Hematopoietic multipotent progenitor cell treated with erythropoietin and hydrocortisone succinate and interleukin-3 and kit ligand, for 17 days (in vitro differentiated cells): ENCODE measurements at regions not wholly inside any gene's neighbourhood (a gene's known extent, or its start where the extent isn't known, plus 50 kb on each side); places are given as distances from the start of the nearest gene placed in this dataset.
"Not testable (repeated sequence)": the region's sequence is repeated elsewhere in the genome, so short reads cannot be mapped to it uniquely, and the experiment has no call there.

Experiments used
- DNase-seq: peaks from one replicate; pipeline ENCODE4 v3.0.0-alpha.2; 2015; ENCODE audit warnings: low spot score

DNA sequence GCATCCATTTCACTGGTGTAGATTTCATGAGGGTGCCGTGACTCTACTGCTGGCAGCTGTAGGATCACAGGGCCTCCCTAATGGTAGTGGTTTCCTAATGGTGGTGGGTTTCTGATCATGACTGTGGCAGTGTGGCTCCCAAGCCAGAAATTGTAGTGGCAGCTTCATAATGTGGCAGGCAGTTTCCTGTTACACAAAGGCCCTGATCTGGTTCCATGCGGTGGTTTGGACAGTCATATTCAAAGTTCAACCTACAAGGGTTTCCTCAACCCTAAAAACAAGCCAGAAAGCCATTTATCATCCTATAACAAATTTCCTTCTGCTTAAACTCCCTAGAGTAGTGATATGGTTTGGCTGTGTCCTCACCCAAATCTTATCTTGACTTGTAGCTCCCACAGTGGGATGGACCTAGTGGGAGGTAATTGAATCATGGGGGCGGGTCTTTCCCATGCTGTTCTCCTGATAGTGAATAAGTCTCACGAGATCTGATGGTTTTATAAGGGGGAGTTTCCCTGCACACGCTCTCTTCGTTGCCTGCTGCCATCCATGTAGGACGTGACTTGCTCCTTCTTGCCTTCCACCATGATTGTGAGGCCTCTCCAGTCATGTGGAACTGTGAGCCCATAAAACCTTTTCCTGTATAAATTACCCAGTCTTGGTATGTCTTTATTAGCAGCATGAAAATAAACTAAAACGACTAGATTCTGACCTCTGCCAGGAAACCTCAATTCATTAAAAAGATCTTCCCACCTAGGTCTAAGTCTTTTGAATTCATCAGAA, 257.1 kb downstream of the EFCAB11 start:
- no peak for DNase-seq

DNA sequence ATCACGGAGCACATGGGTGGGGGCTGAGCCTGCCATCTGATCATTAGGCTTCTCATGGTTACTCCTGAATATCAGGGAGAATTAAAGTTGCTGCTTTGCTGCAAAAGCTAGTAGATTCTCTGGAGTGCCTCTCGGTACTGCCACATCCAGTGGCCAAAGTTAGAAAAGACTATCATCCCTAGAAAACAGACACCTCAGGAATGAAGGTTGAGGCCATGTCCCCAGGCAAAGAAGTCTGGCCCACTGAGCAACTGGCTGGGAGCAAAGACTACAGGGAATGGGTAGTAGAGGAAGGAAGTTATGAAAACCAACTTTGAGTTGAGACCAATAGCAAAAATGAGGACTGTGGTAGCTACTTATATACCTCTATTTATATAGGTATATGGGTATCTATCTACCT, 258.7 kb downstream of the EFCAB11 start:
- DNase-seq: no peak

DNA sequence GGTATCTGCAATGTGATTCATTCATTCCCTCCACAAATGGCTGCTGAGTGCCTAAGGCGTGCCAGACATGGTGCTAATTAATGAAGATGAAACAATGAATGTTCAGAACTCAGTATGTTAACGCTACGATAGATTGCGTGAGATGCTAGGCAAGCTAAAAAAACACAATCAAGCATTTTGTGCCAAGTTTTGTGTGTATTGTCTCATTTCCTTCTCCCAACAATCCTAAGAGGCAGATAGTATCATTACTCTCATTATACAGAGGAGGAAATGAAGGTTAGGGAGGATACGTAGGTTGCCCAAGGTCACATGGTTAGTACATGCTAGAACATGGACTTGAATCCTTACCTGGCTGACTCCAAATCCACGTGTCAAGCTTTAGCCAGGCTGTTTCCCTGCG, 264.4 kb downstream of the EFCAB11 start:
- DNase-seq: no peak

DNA sequence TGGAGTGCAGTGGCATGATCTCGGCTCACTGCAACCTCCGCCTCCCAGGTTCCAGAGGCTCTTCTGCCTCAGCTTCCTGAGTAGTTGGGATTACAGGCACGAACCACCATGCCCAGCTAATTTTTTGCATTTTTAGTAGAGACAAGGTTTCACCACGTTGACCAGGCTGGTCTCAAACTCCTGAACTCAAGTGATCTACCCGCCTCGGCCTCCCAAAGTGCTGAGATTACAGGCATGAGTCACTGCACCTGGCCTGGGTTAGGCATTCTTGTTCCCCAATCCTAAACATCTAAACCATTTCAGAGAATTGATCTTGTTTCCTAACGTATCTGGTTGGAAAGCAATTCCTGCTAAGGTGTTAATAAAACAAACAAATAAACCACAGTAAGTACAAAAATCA, 264.8 kb downstream of the EFCAB11 start:
- not testable (repeated sequence) for DNase-seq

DNA sequence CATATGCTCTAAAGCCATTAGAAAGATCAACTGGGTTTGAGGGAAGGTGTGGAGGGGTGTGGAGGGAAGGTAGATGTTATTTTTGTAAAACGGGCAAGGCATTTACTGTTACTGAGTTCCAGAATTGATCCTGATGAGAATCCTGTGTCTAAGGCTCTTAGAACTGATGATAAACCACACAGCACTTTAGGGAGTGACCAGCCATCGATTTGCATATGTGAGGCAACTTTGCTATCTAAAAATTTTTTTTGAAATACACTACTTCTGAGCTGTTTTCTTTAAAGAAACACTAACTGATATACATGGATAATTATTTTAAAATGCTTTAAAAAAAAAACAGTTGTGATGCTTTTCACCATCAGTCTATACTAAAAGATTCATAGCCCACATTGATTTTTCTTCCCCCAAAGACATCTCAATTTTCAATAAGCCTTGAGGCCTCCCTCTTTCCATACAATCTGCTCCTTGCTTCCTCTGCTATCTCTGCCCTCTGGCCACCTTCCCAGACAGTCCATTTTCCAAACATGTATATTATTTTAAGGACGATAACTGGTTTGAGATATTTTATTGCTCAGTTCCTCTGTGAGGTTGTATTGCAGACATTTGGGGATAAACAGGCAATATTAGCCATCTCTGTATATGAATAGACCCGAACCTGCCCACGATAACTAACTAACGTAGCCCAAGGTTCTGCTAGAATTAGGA, 265.9 kb downstream of the EFCAB11 start:
- DNase-seq: no peak

DNA sequence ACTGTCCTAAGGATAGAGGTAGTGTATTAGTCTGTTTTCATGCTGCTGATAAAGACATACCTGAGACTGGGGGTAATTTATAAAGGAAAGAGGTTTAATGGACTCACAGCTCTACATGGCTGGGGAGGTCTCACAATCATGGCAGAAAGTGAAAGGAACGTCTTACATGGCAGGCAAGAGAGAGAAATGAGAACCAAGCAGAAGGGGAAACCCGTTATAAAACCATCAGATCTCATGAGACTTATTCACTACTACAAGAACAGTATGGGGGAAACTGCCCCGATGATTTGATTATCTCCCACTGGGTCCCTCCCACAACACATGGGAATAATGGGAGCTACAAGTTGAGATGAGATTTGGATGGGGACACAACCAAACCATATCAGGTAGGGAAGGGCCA, 267.4 kb downstream of the EFCAB11 start:
- not testable (repeated sequence) for DNase-seq

DNA sequence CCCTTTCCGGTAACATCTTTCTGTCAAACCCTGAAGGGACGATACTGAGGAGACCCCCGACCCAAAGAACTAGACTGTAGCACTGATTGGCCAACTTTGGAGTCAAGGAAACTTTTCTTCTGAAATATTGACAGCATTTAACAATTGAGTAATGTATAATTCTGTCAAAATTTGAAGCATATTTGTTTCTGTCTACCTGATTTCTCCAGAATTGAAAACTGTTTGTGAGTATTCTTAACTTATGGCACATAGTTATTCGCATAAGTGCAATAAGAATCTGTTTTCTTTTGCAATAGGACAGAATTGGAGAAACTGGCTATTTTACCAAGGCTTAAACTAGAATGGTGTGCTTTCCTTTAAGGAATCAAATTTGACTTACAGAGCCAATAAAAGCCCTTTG, 267.1 kb upstream of the FOXN3 start:
- no peak for DNase-seq

DNA sequence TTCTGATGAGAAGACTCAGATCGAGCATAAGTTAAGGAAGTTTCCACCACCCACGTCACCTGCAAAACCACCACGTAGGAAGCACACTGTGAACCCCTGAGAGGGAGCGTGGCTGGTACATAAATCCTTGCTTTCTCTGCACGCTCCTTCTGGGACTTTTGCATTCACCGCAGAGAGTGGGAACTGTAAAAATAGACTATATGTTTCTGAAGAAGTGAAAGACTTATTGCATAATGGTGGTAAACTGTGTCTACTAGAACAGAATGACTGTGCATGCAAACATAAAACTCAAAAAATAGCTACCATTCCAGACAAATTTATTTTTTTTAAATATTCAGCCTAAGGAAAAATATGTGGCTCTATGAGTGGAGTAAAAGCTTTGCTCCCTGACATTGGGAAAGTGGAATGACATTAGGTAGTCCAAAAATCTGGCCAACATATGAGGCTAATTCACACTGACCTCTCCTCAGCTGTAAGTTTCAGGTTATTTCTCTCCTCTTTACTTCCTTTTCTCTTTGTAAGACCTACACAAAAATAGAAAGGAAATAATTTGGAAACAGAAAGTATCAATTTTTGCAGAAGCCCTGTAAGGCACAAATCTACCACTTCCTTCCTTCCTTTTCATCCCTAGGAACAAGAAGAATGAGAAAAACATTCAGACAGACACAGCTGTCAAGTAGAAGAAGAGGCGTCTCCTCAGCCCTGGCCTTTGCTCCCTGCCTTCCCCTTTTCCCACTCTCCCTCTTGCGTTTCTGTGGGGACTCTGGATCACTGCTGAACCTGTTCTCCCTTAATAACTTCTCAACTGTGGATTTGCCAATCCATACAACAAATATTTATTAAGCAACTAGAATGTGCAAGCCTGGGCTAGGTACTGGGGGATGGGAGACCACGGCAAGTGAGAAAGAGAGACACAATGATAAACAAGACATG, 264.3 kb upstream of the FOXN3 start:
- no peak for DNase-seq

DNA sequence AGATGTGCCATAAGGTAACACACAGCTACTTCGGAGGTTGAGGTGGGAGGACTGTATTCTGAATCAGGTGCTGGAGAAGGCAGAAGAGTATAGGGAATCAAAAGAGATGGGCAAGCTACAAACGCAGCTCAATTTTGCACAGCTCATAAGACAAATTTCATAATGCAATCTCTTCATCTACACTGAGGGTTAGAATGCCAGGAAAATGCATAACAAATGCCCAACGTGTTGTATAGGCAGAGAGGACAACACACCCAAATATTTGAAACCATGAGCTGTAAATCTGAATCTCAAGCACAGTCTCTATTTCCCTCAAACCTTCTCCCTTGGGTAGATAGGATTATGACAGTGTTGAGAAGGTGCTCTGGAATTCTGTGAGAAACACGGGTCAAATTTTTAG, 263.1 kb upstream of the FOXN3 start:
- no peak for DNase-seq

DNA sequence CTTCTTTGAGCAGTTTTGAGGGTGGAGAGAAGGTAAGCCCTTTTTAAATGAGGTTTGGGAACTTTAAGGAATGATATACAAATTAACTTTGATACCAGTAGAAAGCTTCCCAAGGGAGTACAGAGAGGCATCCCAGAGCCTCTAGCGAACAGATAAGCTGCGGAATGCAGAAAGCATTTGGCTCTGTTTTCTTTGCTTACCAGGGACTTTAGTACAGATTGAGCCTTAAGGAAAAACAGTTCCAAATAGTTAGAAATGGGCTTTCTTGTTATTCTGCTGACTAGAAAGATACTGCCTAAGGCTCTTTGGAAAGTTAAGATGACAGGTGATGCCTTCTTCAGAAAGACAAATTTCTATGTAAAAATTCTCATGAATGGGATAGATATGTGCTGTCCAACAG, 261.7 kb upstream of the FOXN3 start:
- DNase-seq: no peak

DNA sequence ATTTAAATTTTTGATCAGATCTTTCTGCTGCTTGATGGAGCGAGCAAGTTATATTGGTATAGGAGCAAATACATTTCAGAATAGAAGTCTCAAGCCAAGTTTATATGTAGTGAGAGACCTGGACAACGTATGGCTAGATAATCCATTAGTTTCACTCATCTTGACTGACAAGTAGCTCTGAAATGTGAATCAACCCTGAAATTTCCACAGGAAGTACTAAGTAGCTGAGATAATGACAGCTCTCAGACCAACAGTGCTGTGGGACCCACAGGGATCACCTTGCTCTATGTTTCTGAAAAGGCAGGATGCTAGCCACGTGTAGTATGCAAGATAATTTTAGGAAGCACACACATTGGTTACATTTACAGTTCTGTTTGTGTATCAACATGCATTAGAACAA, 258.6 kb upstream of the FOXN3 start:
- DNase-seq: no peak

DNA sequence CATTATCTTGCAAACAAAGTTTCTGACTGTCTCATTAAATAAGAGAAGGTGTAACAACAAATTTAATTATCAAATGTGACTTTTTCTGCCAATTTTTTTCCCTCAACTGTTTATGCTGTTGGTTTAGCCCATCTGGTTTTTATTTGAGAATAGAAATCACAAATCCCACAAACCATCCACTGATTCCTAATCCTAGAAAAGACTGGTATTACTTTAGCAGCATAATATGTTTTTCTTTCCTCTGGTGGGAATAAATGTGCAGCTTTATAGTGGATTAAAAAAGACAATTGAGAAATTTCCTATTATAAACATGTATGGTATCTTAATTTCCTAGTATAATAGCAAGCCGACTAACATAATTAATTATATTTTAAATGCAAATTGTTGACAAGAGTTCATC, 257.9 kb upstream of the FOXN3 start:
- DNase-seq: no peak

DNA sequence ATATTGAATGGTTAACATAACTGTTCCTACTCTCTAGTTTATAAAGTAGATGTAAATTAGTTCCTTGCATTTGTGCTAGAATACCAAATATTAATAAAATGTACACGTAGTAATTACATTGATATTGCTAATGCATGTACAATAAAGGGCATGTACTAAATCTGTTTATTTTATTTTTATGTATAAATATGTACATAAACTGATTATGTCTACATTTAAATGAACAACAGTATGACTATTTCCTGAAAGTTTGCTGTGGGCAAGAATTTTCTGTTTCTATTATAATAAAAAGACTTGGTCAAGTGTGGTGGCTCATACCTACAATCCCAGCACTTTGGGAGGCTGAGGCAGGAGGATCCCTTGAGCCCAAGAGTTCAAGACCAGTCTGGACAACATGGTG, 257.2 kb upstream of the FOXN3 start:
- no peak for DNase-seq

DNA sequence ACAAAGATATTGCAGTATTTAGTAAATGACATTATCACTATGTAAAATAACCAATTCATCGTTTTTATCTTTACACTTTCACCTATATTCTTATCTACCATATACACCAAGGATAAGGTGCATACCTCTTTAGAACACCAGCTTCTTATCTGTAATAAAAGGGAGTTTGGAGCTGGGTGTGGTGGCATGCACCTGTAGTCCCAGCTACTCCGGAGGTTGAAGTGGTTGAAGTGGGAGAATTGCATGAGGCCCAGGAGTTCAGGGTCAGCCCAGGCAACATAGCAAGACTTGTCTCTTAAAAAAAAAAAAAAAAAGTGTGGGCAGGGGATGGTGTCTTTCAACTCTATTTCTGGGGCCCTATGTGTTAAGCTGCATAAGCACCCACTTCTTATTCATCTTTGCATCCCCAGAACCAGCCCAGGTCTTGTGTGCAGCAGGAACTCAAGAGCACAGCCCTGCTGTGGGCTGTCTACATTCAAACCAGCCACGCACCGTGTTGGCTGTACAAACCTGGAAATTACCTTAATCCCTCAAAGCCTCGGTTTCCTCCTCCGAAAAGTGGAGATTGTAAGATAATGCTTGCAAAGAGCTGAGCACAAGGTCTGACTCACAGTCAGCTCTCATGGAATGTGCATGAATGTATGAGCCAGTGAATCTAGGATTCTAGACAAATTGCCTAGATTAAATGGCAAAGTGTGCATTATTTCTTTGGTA, 256.6 kb upstream of the FOXN3 start:
- DNase-seq: no peak

DNA sequence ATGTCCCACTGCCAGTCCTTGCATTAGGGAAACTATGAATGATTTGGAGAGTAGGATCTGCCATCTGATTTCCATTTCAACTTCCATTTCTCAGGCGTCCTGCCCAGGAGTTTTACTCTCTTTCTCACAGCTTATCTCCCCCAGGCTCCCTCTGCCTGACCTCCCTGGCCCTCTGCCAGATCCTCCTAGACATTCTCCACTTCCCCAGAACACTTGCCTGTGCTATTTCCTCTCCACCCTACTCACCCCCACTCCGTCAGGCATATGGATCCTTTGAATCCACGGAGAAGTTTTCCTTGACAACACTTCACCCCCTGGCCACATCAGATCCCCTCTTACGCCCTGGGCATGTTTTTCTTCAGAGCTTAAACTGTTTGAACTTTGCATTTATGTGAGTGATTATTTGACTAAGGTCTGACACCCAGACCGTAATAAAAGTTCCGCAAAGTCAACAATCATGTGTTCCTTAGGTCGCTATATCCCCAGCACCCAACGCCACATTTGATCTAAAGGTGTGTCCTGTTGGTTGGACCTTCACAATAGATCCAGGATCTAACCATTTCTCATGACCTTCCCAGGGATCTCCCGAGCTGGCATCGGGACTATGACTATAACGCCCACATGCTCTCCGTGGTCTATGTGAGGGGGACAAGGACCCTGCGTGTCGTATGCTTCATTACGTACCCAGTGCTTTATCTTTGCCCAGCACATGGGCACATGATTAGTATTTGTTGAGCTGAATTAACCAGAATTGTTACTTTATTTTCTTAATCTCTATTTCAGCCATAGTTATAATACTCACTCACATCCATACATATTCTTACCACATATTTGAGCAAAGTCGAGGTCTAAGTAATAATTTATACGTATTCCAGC, 255.8 kb upstream of the FOXN3 start:
- DNase-seq: no peak

DNA sequence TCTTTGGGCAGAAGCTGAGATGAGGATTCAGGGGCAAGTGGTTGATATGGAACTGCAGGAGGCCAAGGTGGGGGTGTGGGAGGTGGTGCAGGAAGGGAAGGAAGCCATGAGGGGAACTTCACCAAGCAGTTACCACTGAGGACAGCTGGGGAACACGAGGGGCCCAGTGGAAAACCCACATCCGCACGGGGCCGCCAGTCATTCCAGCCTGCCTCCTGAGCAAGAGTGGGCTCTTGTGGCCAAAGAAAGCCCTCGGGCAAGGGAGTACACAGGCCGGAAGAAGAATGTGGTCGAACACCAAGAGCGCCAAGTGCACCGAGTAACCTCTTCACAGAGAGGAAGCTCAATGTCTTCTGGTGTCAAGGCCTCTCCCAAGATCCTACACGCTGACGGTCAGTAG, 252.2 kb upstream of the FOXN3 start:
- DNase-seq: no peak

DNA sequence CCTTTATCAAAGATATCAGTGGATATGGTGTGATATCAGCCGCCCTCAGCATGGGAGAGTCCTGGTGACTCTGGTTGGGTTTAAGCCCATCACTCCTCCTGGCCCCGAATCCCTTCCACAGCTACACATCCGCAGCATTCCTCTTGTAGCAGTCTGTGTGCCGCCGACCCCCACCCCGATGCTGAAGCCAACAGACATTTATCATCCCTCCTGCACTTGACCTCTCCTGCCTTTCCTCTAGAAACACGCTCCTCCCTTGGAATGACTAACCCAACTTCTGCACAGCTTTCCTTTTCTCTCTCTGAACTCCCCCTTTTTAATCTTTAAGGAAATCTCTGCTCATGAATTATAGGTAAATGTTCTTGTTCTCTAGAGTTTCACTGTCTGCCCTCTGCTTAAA, 250.9 kb upstream of the FOXN3 start:
- DNase-seq: no peak

DNA sequence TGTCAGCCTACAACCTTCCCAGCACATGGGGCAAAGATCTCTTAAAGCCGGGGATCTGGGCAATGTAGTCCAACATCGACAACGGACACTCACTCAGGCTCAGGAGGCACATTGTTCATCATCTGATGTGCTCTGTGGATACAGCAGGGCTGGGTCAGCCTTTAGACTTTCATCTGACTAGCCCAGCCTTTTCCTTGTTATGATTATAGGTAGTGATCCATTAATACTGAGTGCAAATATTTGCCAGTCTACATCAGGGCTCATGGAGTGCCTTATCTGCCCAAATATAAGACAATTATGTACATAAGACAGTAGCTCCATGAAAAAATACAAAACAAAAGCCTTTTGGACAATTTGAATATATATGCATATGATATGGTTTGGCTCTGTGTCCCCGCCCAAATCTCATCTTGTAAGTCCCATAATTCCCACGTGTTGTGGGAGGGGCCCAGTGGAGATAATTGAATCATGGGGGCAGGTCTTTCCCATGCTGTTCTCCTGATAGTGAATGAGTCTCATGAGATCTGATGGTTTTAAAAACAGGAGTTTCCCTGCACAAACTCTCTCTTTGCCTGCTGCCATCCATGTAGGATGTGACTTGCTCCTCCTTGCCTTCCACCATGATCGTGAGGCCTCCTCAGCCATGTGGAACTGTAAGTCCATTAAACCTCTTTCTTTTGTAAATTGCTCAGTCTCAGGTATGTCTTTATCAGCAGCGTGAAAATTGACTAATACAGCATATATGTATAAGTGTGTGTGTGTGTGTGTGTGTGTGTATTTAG, 248.5 kb upstream of the FOXN3 start:
- not testable (repeated sequence) for DNase-seq

DNA sequence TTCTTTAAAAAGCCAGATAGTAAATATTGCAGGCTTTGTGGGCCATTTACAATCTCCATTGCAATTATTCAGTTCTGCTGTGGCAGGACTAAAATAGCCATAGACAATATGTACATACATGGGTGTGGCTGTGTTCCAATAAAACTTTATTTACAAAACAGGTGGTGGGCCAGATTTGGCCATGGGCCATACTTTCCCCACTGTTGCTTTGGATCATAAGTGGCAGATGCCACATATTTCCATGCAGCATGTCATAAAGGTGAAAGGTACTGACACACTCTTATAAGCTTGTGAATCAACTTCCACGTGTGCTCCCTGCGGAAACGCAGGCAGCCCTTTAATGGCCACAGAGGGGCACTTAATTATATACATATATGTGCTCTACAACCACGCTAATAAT, 244.4 kb upstream of the FOXN3 start:
- no peak for DNase-seq

DNA sequence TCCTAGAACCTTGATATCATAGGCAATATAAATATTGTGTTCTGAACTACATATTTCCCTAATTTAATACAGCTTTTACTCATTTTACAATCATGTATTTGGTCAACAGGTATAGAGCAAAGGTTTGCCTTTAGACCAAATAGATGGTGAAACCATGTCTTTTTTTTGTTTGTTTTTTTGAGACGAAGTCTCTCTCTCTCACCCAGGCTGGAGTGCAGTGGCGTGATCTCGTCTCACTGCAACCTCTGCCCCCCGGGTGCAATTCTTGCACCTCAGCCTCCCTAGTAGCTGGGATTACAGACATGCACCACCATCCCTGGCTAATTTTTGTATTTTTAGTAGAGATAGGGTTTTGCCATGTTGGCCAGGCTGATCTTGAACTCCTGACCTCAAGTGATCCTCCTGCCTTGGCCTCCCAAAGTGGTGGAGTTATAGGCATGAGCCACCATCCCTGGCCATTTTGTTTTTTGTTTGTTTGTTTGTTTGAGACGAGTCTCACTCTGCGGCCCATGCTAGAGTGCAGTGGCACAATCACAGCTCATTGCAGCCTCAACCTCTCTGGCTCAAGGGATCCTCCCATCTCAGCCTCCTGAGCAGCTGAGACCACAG, 243.7 kb upstream of the FOXN3 start:
- DNase-seq: not testable (repeated sequence)
